COLO829 (cell line): ENCODE measurements at regions not wholly inside any gene's neighbourhood (a gene's known extent, or its start where the extent isn't known, plus 50 kb on each side); places are given as distances from the start of the nearest gene placed in this dataset.

Experiments
- DNase-seq: peaks from one replicate; pipeline ENCODE4 v3.0.0; 2012; ENCODE audit warnings: low spot score

- DNase-seq = no peak
Measured at GRCh38 chr18:73962256-73962655, 185.4 kb downstream of the FBXO15 start.

DNA sequence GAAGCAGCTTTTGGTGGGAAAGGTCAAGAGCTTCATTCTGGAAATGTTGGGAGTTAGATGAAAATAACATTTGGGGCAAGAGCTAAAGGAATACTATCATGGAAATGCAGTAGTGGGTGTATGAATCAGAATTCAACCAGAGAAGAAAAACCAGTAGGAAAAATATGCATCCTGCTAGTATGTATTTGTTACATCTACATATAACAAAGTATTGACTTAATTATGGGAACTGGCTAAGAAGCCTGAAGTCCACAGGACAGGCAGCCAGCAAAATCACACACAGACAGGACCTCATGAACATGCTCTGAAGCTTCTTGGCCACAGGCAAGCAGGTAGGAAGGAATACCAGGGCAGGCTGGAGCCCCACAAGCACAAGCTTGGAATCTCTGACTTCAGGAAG lies 185.8 kb downstream of the FBXO15 start:
- no peak for DNase-seq

DNA sequence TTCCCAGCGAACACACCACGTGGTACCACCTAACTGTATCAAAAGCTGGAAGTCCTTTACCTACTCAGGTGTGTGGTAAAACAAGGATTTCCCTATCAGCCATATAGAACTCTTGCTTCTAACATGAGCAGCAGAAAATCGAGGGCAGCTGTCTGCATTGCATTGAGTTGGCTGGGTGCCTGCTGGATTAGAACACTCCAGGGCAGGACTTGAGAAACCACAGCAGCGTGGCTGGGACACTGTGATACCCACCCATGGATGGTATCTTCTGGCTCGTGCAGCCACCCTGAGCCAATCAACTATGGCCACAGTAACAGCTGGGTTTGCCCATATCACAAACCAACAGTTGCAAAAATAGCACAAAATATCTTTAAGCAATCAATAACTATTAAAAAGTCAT lies 188.3 kb downstream of the FBXO15 start:
- no peak for DNase-seq

GRCh38 chr18:73954268-73954667 lies 193.4 kb downstream of the FBXO15 start:
- DNase-seq = no peak

- DNase-seq = no peak
Measured at GRCh38 chr18:73952296-73952946, 195.2 kb downstream of the FBXO15 start.

GRCh38 chr18:73950116-73950700 lies 197.4 kb downstream of the FBXO15 start:
- no peak for DNase-seq

- DNase-seq = no peak
Measured at GRCh38 chr18:73948497-73948896, 199.1 kb downstream of the FBXO15 start.

GRCh38 chr18:73948084-73948483 lies 199.6 kb downstream of the FBXO15 start:
- DNase-seq = no peak

DNA sequence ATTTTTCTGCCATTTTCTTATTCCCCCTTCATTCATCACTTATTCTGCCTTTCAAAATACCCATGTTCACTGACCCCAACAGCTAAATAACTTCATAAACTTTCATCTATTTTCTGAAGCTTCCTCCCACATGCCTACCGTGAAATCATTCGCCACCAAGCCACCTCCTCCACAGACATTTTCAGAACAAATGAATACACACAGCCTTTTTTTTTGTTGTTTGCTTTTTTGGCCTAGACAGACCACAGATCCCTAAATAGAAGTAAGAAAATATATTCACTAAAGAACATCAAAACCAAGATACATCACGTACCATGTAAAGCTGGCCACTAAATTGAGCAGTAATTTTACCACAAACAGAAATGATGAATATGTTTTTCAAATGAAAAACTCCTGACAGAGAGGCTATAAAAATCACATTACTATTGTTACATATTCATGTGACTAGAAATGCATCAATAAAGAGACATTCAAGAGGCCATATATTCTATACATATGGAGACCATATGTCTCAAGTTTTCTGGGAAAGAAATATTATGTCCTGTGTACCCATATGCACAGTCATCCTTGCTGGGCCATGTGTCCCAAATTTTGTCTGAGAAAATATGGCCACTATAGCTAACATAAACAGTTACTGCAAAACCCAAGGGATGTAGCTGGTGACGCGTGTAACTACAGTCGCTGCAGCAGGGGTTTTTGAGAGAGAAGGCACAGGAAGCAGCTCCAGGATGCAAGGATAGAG lies 200.3 kb downstream of the FBXO15 start:
- no peak for DNase-seq

DNA sequence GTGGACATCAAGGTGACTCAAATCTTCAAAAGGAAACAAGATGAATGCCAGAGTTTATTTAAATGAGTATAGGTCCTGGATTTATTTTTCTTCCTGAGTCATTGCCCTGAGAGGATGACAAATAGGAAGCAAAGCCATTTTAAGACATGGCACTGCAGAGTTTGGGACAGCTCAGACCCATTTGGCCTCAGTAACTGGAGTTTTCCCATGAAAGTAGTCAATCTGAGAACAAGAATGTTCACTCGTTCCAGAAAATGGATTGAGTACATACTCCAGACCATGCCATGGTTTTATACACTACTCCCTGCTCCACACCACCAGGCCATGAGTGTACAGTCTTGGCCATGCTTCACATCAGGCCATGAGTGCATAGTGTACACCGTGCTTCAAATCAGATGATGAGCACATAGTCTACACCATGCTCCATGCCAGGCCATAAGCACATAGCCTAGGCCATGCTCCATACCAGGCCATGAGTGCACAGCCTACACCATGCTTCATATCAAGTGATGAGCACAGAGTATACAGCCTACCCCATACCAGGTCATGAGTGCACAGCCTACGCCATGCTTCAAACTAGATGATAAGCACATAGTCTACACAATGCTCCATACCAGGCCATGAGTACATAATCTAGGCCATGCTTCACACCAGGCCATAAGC lies 202.4 kb downstream of the FBXO15 start:
- DNase-seq = no peak

- DNase-seq = no peak
Measured at GRCh38 chr18:73944715-73945114, 202.9 kb downstream of the FBXO15 start.

DNA sequence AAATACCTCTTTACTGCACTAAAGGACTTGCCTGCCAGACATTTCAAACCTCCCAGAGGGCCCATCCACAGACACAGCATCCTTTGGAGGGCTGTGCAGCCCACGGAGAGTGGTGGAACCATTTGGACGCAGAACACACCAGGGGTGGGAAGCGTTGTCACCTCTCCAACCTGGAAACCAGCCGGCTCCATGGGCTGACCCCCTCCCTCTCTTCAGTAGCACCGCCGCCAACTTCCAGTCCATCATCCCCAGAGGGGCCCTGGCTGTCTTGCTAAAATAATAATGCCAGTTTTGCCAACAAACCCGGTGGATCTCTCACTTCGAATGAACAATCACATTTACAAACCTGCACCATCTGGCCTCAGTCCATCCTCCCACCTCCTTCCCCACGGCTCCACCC lies 203.9 kb downstream of the FBXO15 start:
- DNase-seq = no peak

- no peak for DNase-seq
Measured at GRCh38 chr18:73942956-73943355, 204.7 kb downstream of the FBXO15 start.

DNA sequence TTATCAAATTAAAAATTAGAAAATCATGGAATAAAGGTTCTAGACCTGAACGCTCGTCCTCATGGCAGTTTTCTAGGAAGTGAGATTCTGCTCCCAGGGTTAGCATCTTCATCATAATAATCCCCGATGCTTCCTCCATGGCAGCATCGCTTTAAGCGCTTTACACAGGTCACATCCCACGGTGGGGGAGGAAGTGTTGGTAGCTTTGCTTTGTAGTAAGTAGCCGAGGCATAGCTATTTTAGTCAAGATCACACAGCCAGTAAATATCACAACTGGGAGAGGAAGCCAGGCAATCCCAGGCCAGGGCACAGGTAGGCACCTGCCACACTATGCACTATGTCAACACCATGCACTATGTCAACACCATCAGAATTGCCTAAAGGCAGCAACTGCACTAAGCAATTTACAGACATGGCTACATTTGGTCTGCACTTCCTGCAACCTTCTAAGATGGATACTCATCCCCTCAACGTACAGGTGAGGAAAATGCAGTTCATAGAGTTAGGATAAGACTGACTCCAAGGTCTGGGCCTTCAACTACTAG lies 205.5 kb downstream of the FBXO15 start:
- no peak for DNase-seq

GRCh38 chr18:73940721-73941120 lies 206.9 kb downstream of the FBXO15 start:
- DNase-seq = no peak

DNA sequence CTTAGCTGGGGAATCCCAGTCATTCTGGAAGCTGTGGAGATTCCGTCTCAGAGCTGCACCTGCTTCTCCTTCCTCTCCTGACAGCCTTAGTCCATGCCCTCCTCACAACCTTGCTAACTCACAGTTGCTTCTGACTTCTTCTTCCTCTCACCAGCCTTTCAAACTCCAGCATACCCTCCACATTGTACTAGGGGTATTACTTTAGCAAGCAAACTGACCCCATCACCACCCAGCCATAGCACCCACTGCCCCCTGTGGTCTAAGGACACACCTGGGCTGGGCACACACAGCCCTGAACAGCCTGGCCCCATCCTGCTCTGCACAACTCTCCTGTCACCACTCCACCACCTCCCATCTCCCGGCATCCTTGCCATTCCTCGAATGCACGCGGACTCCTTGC lies 208.2 kb downstream of the FBXO15 start:
- no peak for DNase-seq

DNA sequence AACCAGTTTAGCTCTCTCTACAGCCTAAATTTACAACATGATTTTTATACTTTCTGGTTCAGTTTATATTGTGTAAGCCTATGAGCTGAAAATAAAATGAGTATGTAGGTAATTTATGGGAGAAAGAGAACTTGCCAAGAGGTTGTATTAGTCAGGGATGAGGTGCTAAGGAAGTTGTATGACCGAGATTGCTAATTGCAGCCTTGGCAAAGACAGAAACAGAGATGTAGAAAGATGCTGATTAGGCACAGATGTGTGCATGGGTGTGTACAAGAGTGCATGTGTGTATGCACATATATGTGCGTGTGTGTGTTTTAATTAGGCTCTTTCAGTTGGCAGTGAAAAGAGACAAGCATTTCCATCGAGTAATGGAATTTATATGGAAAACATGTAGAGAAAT lies 213.9 kb downstream of the FBXO15 start:
- DNase-seq = no peak

GRCh38 chr18:73932976-73933375 lies 214.7 kb downstream of the FBXO15 start:
- no peak for DNase-seq

DNA sequence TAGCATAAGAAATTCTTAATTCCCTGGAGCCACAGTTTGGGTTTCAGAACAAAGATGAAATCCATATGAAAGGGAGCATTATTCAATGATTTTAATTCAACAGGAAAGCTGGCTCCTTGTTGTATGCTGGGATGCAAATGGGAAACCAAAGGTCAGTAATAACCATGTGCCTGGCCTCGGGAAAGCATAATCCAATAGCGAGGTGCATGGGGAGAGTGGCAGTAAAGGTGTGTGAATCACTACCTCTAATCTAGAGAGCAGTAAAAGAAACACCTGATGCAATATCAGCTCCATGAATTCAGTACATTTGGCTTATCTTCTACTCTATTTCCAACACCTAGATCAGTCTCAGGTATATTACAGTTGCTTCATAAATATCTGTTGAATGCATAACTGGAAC lies 220.1 kb downstream of the FBXO15 start:
- DNase-seq = no peak

- DNase-seq = no peak
Measured at GRCh38 chr18:73924836-73925235, 222.8 kb downstream of the FBXO15 start.

DNA sequence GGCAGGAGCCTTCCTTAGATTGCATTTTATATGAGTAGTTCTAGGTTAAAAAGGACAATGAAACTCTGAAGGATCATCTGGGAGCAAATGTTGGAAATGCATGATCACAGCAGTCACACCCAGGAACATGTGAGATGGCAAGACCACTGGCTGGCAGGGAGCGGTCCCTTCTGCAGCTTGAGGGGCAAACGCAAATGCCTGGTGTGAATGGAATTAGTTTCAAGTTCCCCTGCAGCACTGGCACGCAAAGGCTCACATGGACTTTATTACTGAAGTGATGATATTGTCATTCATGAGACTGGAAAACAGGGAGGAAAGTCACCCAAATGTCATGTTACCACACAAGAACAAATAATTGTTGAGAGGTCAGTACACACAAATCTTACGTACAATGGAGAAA lies 223.3 kb downstream of the FBXO15 start:
- no peak for DNase-seq

- no peak for DNase-seq
Measured at GRCh38 chr18:73923866-73924265, 223.8 kb downstream of the FBXO15 start.

- DNase-seq = no peak
Measured at GRCh38 chr18:73920033-73920432, 227.6 kb downstream of the FBXO15 start.
